Endothelial cell of umbilical vein (primary cell): ENCODE measurements at regions not wholly inside any gene's neighbourhood (a gene's known extent, or its start where the extent isn't known, plus 50 kb on each side); places are given as distances from the start of the nearest gene placed in this dataset.

Experiments used
- BruUV-seq: library from RNA; stranded (reverse); fragments of 400-500 nt; replicated peaks from 2 replicates; lab custom pipeline; 2021; lab: Mats Ljungman, UMichigan
- CTCF ChIA-PET: fragments of 300-600, 350-600 bp; sonication (Branson Sonifier 250); formaldehyde crosslinking; loops from one replicate; lab custom pipeline; 2021; ENCODE audit warnings: antibody characterized with exemption, inconsistent platforms; lab: Charles Lee
- POLR2A ChIA-PET: fragments of 300-600, 350-600 bp; sonication (Branson Sonifier 250); formaldehyde crosslinking; loops from one replicate; lab custom pipeline; 2021; ENCODE audit warnings: antibody characterized with exemption, inconsistent platforms; lab: Charles Lee
- DNase-seq: peaks from one replicate; pipeline ENCODE4 v3.0.0-alpha.2; 2011; ENCODE audit warnings: low read depth, low spot score
- FAIRE-seq: peaks from 2 replicates; lab custom pipeline; 2011; peaks lifted over from hg19 to GRCh38; lab: Jason Lieb, UNC
- H2AFZ ChIP-seq: 2 replicates; pipeline ENCODE4 v1.6.0; 2012; ENCODE audit warnings: low read depth, low read length, control low read depth, inconsistent platforms
- H3K27ac ChIP-seq: 2 replicates; pipeline ENCODE4 v1.5.1; 2011; ENCODE audit warnings: low read depth, mild to moderate bottlenecking, control low read depth, low read length, moderate library complexity; ENCODE audit not compliant: insufficient read depth
- H3K27me3 ChIP-seq, 2 experiments: 2 replicates each; pipeline versions ENCODE4 v1.6.0 to v1.6.1; 2011; ENCODE audit warnings: low read length in 2 of 2, mixed read lengths in 1 of 2; ENCODE audit not compliant: control insufficient read depth in 2 of 2, insufficient read depth in 2 of 2
- H3K36me3 ChIP-seq, 2 experiments: 2 replicates in 1 of 2; 3 replicates in 1 of 2; pipeline ENCODE4 v1.5.1; 2011; ENCODE audit warnings: low read length in 2 of 2, mild to moderate bottlenecking in 1 of 2, moderate library complexity in 1 of 2; ENCODE audit not compliant: control insufficient read depth in 2 of 2, insufficient read depth in 2 of 2; ENCODE audit errors: extremely low read depth in 1 of 2
- H3K4me1 ChIP-seq: 3 replicates; pipeline ENCODE4 v1.5.1; 2011; ENCODE audit warnings: mild to moderate bottlenecking, low read length; ENCODE audit not compliant: control insufficient read depth, insufficient read depth; ENCODE audit errors: extremely low read depth
- H3K4me2 ChIP-seq: 2 replicates; pipeline ENCODE4 v1.6.1; 2011; ENCODE audit warnings: low read length, control low read depth, mixed read lengths; ENCODE audit not compliant: insufficient read depth
- H3K4me3 ChIP-seq, 3 experiments: fragments of 200-600 bp in 1 of 3; sonication (generic), shearing (Covaris generic) in 1 of 3; replicated peaks in 1 of 3; 2 replicates each; pipeline ENCODE4 v1.5.1; 2011 to 2016; ENCODE audit warnings: control low read depth in 3 of 3, low read length in 3 of 3, mild to moderate bottlenecking in 2 of 3, inconsistent platforms in 1 of 3, low read depth in 1 of 3, moderate library complexity in 1 of 3; ENCODE audit not compliant: insufficient read depth in 1 of 3
- H3K79me2 ChIP-seq: 2 replicates; pipeline ENCODE4 v1.6.0; 2012; ENCODE audit warnings: low read length, inconsistent platforms; ENCODE audit not compliant: control insufficient read depth, insufficient read depth
- H3K9ac ChIP-seq: replicated peaks from 2 replicates; pipeline ENCODE3; 2011; ENCODE audit warnings: low read length, control low read depth; ENCODE audit not compliant: insufficient read depth; ENCODE audit errors: extremely low read depth
- H3K9me1 ChIP-seq: replicated peaks from 3 replicates; pipeline ENCODE4 v1.6.0; 2011; ENCODE audit warnings: mild to moderate bottlenecking, low read length; ENCODE audit not compliant: control insufficient read depth, insufficient read depth; ENCODE audit errors: extremely low read depth
- H3K9me3 ChIP-seq: replicated peaks from 2 replicates; pipeline ENCODE4 v1.5.1; 2012; ENCODE audit warnings: low read length, inconsistent platforms; ENCODE audit not compliant: control insufficient read depth, insufficient read depth
- H4K20me1 ChIP-seq: replicated peaks from 2 replicates; pipeline ENCODE3; 2011; ENCODE audit warnings: mild to moderate bottlenecking, low read length; ENCODE audit not compliant: control insufficient read depth, insufficient read depth; ENCODE audit errors: extremely low read depth
- CTCF ChIP-seq, 2 donors: IDR thresholded peaks; 1 replicate in 1 of 2; 2 replicates in 1 of 2; pipeline ENCODE4 v1.5.1; 2011; ENCODE audit warnings: low read length in 2 of 2, mild to moderate bottlenecking in 2 of 2, moderate library complexity in 2 of 2, control low read depth in 1 of 2, inconsistent platforms in 1 of 2, low read depth in 1 of 2; ENCODE audit not compliant: insufficient read depth in 1 of 2; ENCODE audit errors: extremely low read depth in 1 of 2
- EZH2 ChIP-seq: IDR thresholded peaks from 2 replicates; pipeline ENCODE4 v1.6.1; 2012; ENCODE audit warnings: borderline replicate concordance, low read depth, mild to moderate bottlenecking, moderate library complexity, low read length, inconsistent platforms; ENCODE audit not compliant: severe bottlenecking
- FOS ChIP-seq: IDR thresholded peaks from 2 replicates; pipeline ENCODE4 v1.6.1; 2011; ENCODE audit warnings: mild to moderate bottlenecking, low read length, moderate library complexity, borderline replicate concordance; ENCODE audit not compliant: insufficient read depth
- GATA2 ChIP-seq: IDR thresholded peaks from 2 replicates; pipeline ENCODE4 v1.7.0; 2011; ENCODE audit warnings: low read depth, mild to moderate bottlenecking, moderate library complexity, mixed read lengths, low read length; ENCODE audit not compliant: insufficient read length, insufficient read depth
- JUN ChIP-seq: IDR thresholded peaks from 2 replicates; pipeline ENCODE4 v1.6.1; 2011; ENCODE audit warnings: borderline replicate concordance, low read depth; ENCODE audit not compliant: insufficient read length, insufficient read depth
- MAX ChIP-seq: IDR thresholded peaks from 2 replicates; pipeline ENCODE4 v1.6.1; 2011; ENCODE audit not compliant: insufficient read depth, insufficient read length
- MYC ChIP-seq: IDR thresholded peaks from one replicate; pipeline ENCODE4 v1.6.1; 2011; ENCODE audit warnings: mild to moderate bottlenecking, low read depth, low read length
- POLR2A ChIP-seq: IDR thresholded peaks from 2 replicates; pipeline ENCODE4 v1.6.1; 2012; ENCODE audit warnings: low read depth, mild to moderate bottlenecking, control low read depth, low read length
- POLR2AphosphoS5 ChIP-seq: IDR thresholded peaks from 2 replicates; pipeline ENCODE4 v1.6.1; 2012; ENCODE audit warnings: low read depth, mild to moderate bottlenecking, control low read depth, low read length, moderate library complexity; ENCODE audit not compliant: insufficient read depth
- dilution Hi-C: fragments of 300-500 bp; cut with MboI; formaldehyde crosslinking; loops from one replicate; pipeline ENCODE4 v1.15.0; 2019; ENCODE audit warnings: low sequenced_read_pairs; ENCODE audit not compliant: extremely low pct_ligation_motif_present
- intact Hi-C: fragments of 100-400 bp; cut with micrococcal nuclease; formaldehyde crosslinking; loops from one replicate; pipeline ENCODE4 v1.10.0; 2022

GRCh38 chr7:47097431-47097830 lies 484.5 kb downstream of the TNS3 start:
- DNase-seq (no peak), FAIRE-seq (no peak)
- ChIA-PET POLR2A (no interaction called here), CTCF (interaction anchor here (0.6 to 1.9 kb wide), 2 partner anchors 9 to 412 kb away, joined by 3 to 5 read pairs; no protein-coding TSS in a partner anchor)
- Histone ChIP-seq H3K9me1 (no peaks in the 10 kb centered on the region), H3K27me3 (peaks cover 0 to 5% of the 10 kb centered on the region in 2 experiments), H3K79me2 (no peaks in the 10 kb centered on the region), H4K20me1 (no peaks in the 10 kb centered on the region), H2AFZ (no peak overlapping the region), H3K4me1 (no peaks in the 10 kb centered on the region), H3K4me3 (no peak overlapping the region), H3K36me3 (no peaks in the 10 kb centered on the region), H3K4me2 (no peak overlapping the region), H3K27ac (no peak overlapping the region), H3K9ac (no peak overlapping the region), H3K9me3 (no peaks in the 10 kb centered on the region)
- BruUV-seq: no TSS peak
- intact Hi-C loops: no loop called here
- dilution Hi-C loops: no loop called here
- no peak for TF ChIP-seq GATA2
- no peak for TF ChIP-seq FOS
- TF ChIP-seq POLR2AphosphoS5: no peak
- no peak for TF ChIP-seq POLR2A
- TF ChIP-seq CTCF (IDR thresholded peaks at IDR 0.05; ENCODE audit: extremely low read depth in 1 of 2, insufficient read depth in 1 of 2, low read depth in 1 of 2, low read length in 2 of 2): no peak
- no peak for TF ChIP-seq MAX
- TF ChIP-seq EZH2: no peak
- TF ChIP-seq MYC: no peak
- TF ChIP-seq JUN: no peak
